DOHH2 (cell line): ENCODE measurements at regions not wholly inside any gene's neighbourhood (a gene's known extent, or its start where the extent isn't known, plus 50 kb on each side); places are given as distances from the start of the nearest gene placed in this dataset.

Experiments used
- H3F3A ChIP-seq: fragments of 200-600 bp; sonication (generic), shearing (Covaris generic); 2 replicates; pipeline ENCODE4 v1.6.0; 2016; ENCODE audit warnings: antibody characterized with exemption, mild to moderate bottlenecking; ENCODE audit not compliant: control insufficient read depth, insufficient read depth
- H3K27ac ChIP-seq: fragments of 200-600 bp; sonication (generic); 2 replicates; pipeline ENCODE4 v1.5.1; 2014; ENCODE audit warnings: low read depth, mild to moderate bottlenecking, low read length, moderate library complexity
- H3K27me3 ChIP-seq: fragments of 200-600 bp; sonication (generic); 2 replicates; pipeline ENCODE4 v1.6.1; 2014; ENCODE audit warnings: mild to moderate bottlenecking, low read length, mixed read lengths; ENCODE audit not compliant: control insufficient read depth
- H3K36me3 ChIP-seq: fragments of 200-600 bp; sonication (generic); 2 replicates; pipeline ENCODE4 v1.6.1; 2014; ENCODE audit warnings: mild to moderate bottlenecking, low read length, moderate library complexity, mixed read lengths; ENCODE audit not compliant: control insufficient read depth
- H3K4me1 ChIP-seq: fragments of 200-600 bp; sonication (generic); 2 replicates; pipeline ENCODE4 v1.6.1; 2014; ENCODE audit warnings: mild to moderate bottlenecking, low read length, mixed read lengths; ENCODE audit not compliant: control insufficient read depth
- H3K4me2 ChIP-seq: fragments of 200-600 bp; sonication (generic); 2 replicates; pipeline ENCODE4 v1.6.0; 2014; ENCODE audit warnings: mild to moderate bottlenecking, low read length, moderate library complexity
- H3K4me3 ChIP-seq: fragments of 200-600 bp; sonication (generic); 2 replicates; pipeline ENCODE4 v1.5.1; 2014; ENCODE audit warnings: mild to moderate bottlenecking, low read length, mixed read lengths
- H3K79me2 ChIP-seq: fragments of 200-600 bp; sonication (generic); 2 replicates; pipeline ENCODE4 v1.6.1; 2014; ENCODE audit warnings: mild to moderate bottlenecking, low read length, mixed read lengths; ENCODE audit not compliant: control insufficient read depth
- H3K9me2 ChIP-seq: fragments of 200-600 bp; sonication (generic); replicated peaks from 2 replicates; pipeline ENCODE4 v1.6.1; 2014; ENCODE audit warnings: mild to moderate bottlenecking, low read length, mixed read lengths; ENCODE audit not compliant: control insufficient read depth
- H3K9me3 ChIP-seq: fragments of 200-600 bp; sonication (generic); 2 replicates; pipeline ENCODE4 v1.6.1; 2014; ENCODE audit warnings: antibody characterized with exemption, low read length, mixed read lengths; ENCODE audit not compliant: control insufficient read depth, insufficient read depth
- H4K20me1 ChIP-seq: fragments of 200-600 bp; sonication (generic); 2 replicates; pipeline ENCODE4 v1.6.0; 2014; ENCODE audit warnings: low read depth, mild to moderate bottlenecking, antibody characterized with exemption, low read length, moderate library complexity; ENCODE audit not compliant: control insufficient read depth, insufficient read depth
- EZH2phosphoT487 ChIP-seq: fragments of 200-600 bp; sonication (generic); IDR thresholded peaks from 2 replicates; pipeline ENCODE4 v1.6.1; 2017; ENCODE audit warnings: borderline replicate concordance, mild to moderate bottlenecking, antibody characterized with exemption, low read length, moderate library complexity, mixed read lengths
- TF ChIP-seq, protein P1 (sequence below): fragments of 200-600 bp; sonication (generic); IDR thresholded peaks from one replicate; pipeline ENCODE4 v1.5.1; 2014; ENCODE audit warnings: antibody characterized with exemption, mild to moderate bottlenecking, low read depth, low read length; ENCODE audit not compliant: poor library complexity, severe bottlenecking

DNA sequence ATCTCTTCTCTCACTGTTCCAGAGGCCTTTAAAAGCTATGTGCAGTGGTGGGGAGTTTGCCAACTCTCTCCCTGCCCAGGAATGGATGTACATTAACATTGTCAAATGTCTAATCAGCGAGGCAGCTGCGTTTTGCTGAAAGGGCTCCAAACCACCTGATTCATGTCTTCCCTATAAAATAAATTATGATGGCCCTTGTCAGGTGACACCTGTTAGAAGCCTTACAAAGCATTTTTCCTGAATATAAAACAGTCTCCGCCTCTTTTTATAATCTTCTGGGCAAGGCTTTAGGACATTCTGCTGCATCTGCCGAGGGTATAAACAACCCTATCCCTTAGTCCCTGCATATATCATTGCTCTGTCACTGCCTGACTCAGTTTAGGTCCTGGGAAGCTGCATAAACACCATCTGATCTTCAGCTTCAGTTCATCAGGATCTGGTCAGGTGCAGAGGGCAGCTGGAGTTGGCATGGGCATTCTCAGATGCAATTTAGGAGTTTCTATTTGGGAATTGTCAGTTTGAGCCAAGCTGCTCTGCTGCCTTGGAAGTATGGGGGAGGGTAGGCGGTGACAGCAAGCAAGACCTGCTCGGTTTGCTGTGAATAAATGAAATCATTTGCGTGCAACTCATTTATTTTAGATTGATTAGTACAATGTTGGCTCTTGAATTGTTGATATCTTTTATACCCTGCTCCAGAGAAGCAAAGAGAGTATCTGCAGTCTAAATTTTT is 103.5 kb downstream of the ACER2 start:
- 0 out of 2 replicates have a peak, but pooled peaks cover 3% of the 10 kb centered on the region for H3K27me3 ChIP-seq
- no peaks in the 10 kb centered on the region for H3K79me2 ChIP-seq
- H4K20me1 ChIP-seq: no peaks in the 10 kb centered on the region
- no peak overlapping the region for H3K4me2 ChIP-seq
- no peaks in the 10 kb centered on the region for H3K9me2 ChIP-seq
- no peak for TF ChIP-seq EZH2phosphoT487
- TF ChIP-seq, protein P1, sequence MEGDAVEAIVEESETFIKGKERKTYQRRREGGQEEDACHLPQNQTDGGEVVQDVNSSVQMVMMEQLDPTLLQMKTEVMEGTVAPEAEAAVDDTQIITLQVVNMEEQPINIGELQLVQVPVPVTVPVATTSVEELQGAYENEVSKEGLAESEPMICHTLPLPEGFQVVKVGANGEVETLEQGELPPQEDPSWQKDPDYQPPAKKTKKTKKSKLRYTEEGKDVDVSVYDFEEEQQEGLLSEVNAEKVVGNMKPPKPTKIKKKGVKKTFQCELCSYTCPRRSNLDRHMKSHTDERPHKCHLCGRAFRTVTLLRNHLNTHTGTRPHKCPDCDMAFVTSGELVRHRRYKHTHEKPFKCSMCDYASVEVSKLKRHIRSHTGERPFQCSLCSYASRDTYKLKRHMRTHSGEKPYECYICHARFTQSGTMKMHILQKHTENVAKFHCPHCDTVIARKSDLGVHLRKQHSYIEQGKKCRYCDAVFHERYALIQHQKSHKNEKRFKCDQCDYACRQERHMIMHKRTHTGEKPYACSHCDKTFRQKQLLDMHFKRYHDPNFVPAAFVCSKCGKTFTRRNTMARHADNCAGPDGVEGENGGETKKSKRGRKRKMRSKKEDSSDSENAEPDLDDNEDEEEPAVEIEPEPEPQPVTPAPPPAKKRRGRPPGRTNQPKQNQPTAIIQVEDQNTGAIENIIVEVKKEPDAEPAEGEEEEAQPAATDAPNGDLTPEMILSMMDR: no peak
- no peaks in the 10 kb centered on the region for H3K9me3 ChIP-seq
- H3F3A ChIP-seq: no peaks in the 10 kb centered on the region
- H3K36me3 ChIP-seq: no peaks in the 10 kb centered on the region
- no peaks in the 10 kb centered on the region for H3K4me1 ChIP-seq
- H3K27ac ChIP-seq: no peak overlapping the region
- H3K4me3 ChIP-seq: no peak overlapping the region

DNA sequence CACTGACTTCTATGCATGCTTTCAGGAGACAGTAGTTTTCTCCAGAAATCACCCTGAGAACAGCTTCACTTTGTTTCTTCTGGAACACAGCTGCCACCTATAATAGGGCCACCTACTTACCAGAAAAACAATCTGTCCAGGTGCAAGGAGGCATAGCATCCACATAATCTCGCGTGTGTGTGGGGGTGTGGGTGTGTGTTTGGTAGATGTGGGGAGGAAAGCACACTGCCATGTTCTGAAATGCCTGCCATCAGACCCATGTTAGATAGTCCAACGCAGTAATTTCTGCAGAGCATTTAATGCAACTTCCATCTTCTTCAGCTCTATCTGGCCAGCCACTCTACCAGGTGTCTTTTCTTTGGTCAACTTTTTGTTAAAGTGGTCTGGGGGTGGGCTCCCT is 102.9 kb downstream of the ACER2 start:
- Histone ChIP-seq H3F3A (no peaks in the 10 kb centered on the region), H3K4me2 (no peak overlapping the region), H3K9me2 (no peaks in the 10 kb centered on the region), H3K79me2 (no peaks in the 10 kb centered on the region), H3K4me3 (no peak overlapping the region), H3K27ac (no peak overlapping the region), H3K9me3 (no peaks in the 10 kb centered on the region), H3K27me3 (0 out of 2 replicates have a peak, but pooled peaks cover 3% of the 10 kb centered on the region), H3K4me1 (no peaks in the 10 kb centered on the region), H4K20me1 (no peaks in the 10 kb centered on the region), H3K36me3 (no peaks in the 10 kb centered on the region)
- no peak for TF ChIP-seq EZH2phosphoT487
- TF ChIP-seq, protein P1: no peak

DNA sequence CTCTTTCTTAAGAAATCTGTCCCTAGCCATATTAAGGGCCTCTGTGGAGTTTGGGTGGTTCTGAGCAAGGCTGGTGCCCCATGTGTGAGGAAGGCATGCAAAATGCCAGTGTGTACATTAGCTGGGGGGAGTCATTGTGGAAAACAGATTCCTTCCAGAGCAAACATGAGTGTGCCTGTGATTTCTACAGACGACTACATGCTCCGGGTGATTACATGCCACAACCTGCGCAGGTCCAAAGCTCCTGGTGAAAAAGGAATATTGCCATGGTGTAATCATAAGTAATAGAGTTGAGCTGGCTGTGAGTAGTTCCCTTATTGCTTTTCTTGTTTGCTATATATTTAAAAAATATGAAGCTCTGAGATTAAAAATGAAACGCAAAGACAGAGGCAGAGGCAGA is 102.1 kb downstream of the ACER2 start:
- H3K4me2 ChIP-seq: no peak overlapping the region
- no peak overlapping the region for H3K4me3 ChIP-seq
- H3K9me2 ChIP-seq: no peaks in the 10 kb centered on the region
- 0 out of 2 replicates have a peak, but pooled peaks cover 3% of the 10 kb centered on the region for H3K27me3 ChIP-seq
- no peaks in the 10 kb centered on the region for H3K4me1 ChIP-seq
- no peak overlapping the region for H3K27ac ChIP-seq
- no peaks in the 10 kb centered on the region for H3F3A ChIP-seq
- no peaks in the 10 kb centered on the region for H3K36me3 ChIP-seq
- H3K9me3 ChIP-seq: no peaks in the 10 kb centered on the region
- no peaks in the 10 kb centered on the region for H3K79me2 ChIP-seq
- H4K20me1 ChIP-seq: no peaks in the 10 kb centered on the region
- TF ChIP-seq, protein P1: no peak
- no peak for TF ChIP-seq EZH2phosphoT487
